K562 (cell line): ENCODE measurements at regions not wholly inside any gene's neighbourhood (a gene's known extent, or its start where the extent isn't known, plus 50 kb on each side); places are given as distances from the start of the nearest gene placed in this dataset.

Experiments used
- ATAC-seq: fragments of 200-7000 bp; cut with Tn5 transposase; 3 replicates; pipeline ENCODE4 v1.9.1; 2020; ENCODE audit warnings: moderate library complexity
- BruUV-seq: library from RNA; stranded (reverse); fragments of 400-500 nt; replicated peaks from 2 replicates; lab custom pipeline; 2021; lab: Mats Ljungman, UMichigan
- CTCF ChIA-PET: fragments of 300-600 bp; formaldehyde crosslinking; extraction: SDS; loops from one replicate; lab custom pipeline; 2021; ENCODE audit warnings: low intra/inter-chr PET ratio; lab: Yijun Ruan, JAX
- POLR2A ChIA-PET: fragments of 300-600, 350-650 bp; sonication (Branson Sonifier 250); formaldehyde crosslinking; extraction: SDS; loops from one replicate; lab custom pipeline; 2021; ENCODE audit warnings: antibody characterized with exemption, inconsistent platforms; lab: Yijun Ruan, JAX
- DNase-seq, 4 experiments: peaks; one replicate each; pipeline versions ENCODE4 v3.0.0 to v3.0.0-alpha.2; 2011 to 2018; ENCODE audit warnings: low spot score in 3 of 4, mixed read lengths in 3 of 4; ENCODE audit errors: extremely low read depth in 1 of 4
- FAIRE-seq: peaks from 2 replicates; lab custom pipeline; 2011; peaks lifted over from hg19 to GRCh38; lab: Jason Lieb, UNC
- H2AFZ ChIP-seq: 2 replicates; pipeline ENCODE4 v1.6.0; 2011; ENCODE audit warnings: low read depth, low read length, control low read depth, inconsistent platforms
- H3K27ac ChIP-seq: fragments of 200-600 bp; 3 replicates; pipeline ENCODE4 v1.8.0; 2011; ENCODE audit warnings: low read depth, mild to moderate bottlenecking, control low read depth, inconsistent platforms, low read length, moderate library complexity, mixed read lengths; ENCODE audit errors: extremely low read depth
- H3K27me3 ChIP-seq, 2 experiments: fragments of 300-600 bp in 1 of 2; 2 replicates in 1 of 2; 3 replicates in 1 of 2; pipeline versions ENCODE4 v1.6.0 to v1.8.0; 2011; ENCODE audit warnings: inconsistent platforms in 2 of 2, low read length in 2 of 2, mild to moderate bottlenecking in 1 of 2, mixed read lengths in 1 of 2, moderate library complexity in 1 of 2; ENCODE audit not compliant: control insufficient read depth in 2 of 2, insufficient read depth in 2 of 2
- H3K36me3 ChIP-seq: fragments of 300-600 bp; 3 replicates; pipeline ENCODE4 v1.8.0; 2011; ENCODE audit warnings: mild to moderate bottlenecking, low read length, inconsistent platforms; ENCODE audit not compliant: control insufficient read depth, insufficient read depth
- H3K4me1 ChIP-seq, 2 experiments: fragments of 200-600 bp in 1 of 2; replicated peaks in 1 of 2; 2 replicates in 1 of 2; 3 replicates in 1 of 2; pipeline versions ENCODE4 v1.5.1 to v1.8.0; 2011; ENCODE audit warnings: inconsistent platforms in 2 of 2, low read length in 2 of 2, mild to moderate bottlenecking in 1 of 2, mixed read lengths in 1 of 2, moderate library complexity in 1 of 2; ENCODE audit not compliant: control insufficient read depth in 2 of 2, insufficient read depth in 2 of 2
- H3K4me2 ChIP-seq: 2 replicates; pipeline ENCODE4 v1.6.1; 2011; ENCODE audit warnings: low read length, control low read depth, inconsistent platforms, mixed read lengths; ENCODE audit not compliant: insufficient read depth
- H3K4me3 ChIP-seq: fragments of 200-600 bp; sonication (generic), shearing (Covaris generic); 2 replicates; pipeline ENCODE4 v1.5.1; 2016; ENCODE audit warnings: control low read depth, inconsistent platforms
- H3K79me2 ChIP-seq: fragments of 200-600 bp; 3 replicates; pipeline ENCODE4 v1.8.0; 2011; ENCODE audit warnings: low read length, inconsistent platforms; ENCODE audit not compliant: control insufficient read depth, insufficient read depth
- H3K9ac ChIP-seq, 2 experiments: 2 replicates each; pipeline versions ENCODE4 v1.6.0 to v1.6.1; 2011; ENCODE audit warnings: low read depth in 2 of 2, low read length in 2 of 2, control low read depth in 1 of 2, inconsistent platforms in 1 of 2, mild to moderate bottlenecking in 1 of 2, mixed read lengths in 1 of 2; ENCODE audit not compliant: insufficient read depth in 1 of 2
- H3K9me1 ChIP-seq: one replicate; pipeline ENCODE4 v1.6.0; 2011; ENCODE audit warnings: inconsistent platforms, mild to moderate bottlenecking, low read length, moderate library complexity; ENCODE audit not compliant: control insufficient read depth, insufficient read depth
- H3K9me3 ChIP-seq: replicated peaks from 2 replicates; pipeline ENCODE4 v1.5.1; 2011; ENCODE audit warnings: low read depth, low read length, inconsistent platforms; ENCODE audit not compliant: control insufficient read depth, insufficient read depth
- H4K20me1 ChIP-seq: replicated peaks from 2 replicates; pipeline ENCODE4 v1.6.1; 2011; ENCODE audit warnings: low read length, inconsistent platforms, mixed read lengths; ENCODE audit not compliant: control insufficient read depth, insufficient read depth
- ELF4 ChIP-seq: fragments of 450-650 bp; formaldehyde crosslinking; IDR thresholded peaks from 2 replicates; pipeline ENCODE4 v1.4.0; 2022; ENCODE audit warnings: missing genetic modification characterization
- ELK3 ChIP-seq: fragments of 450-650 bp; formaldehyde crosslinking; IDR thresholded peaks from 2 replicates; pipeline ENCODE4 v1.4.0; 2020; ENCODE audit warnings: mild to moderate bottlenecking
- HNRNPL ChIP-seq: fragments of 200-400 bp; formaldehyde crosslinking; IDR thresholded peaks from 2 replicates; pipeline ENCODE4 v1.6.1; 2017; ENCODE audit warnings: low read depth, mild to moderate bottlenecking, low read length
- MYC ChIP-seq, 2 experiments: fragments of 250-450 bp in 1 of 2; sonication (Bioruptor Pico) in 1 of 2; IDR thresholded peaks; 2 replicates each; pipeline versions ENCODE4 v1.5.1 to v1.6.1; 2012 to 2021; ENCODE audit warnings: low read depth in 2 of 2, borderline replicate concordance in 1 of 2, improper control_type of control experiment in 1 of 2, low read length in 1 of 2, mild to moderate bottlenecking in 1 of 2, moderate library complexity in 1 of 2
- NFXL1 ChIP-seq: fragments of 450-650 bp; formaldehyde crosslinking; IDR thresholded peaks from 2 replicates; pipeline ENCODE4 v1.4.0; 2021; ENCODE audit warnings: mild to moderate bottlenecking
- SRSF3 ChIP-seq: fragments of 200-400 bp; formaldehyde crosslinking; IDR thresholded peaks from 2 replicates; pipeline ENCODE4 v1.6.1; 2016; ENCODE audit warnings: mild to moderate bottlenecking, low read length, moderate library complexity; ENCODE audit not compliant: insufficient read depth
- TCFL5 ChIP-seq: fragments of 250-450 bp; sonication (Bioruptor Pico); conservative IDR thresholded peaks from 2 replicates; pipeline ENCODE4 v1.6.1; 2021; ENCODE audit warnings: mild to moderate bottlenecking, moderate library complexity, matching md5 sums
- TFAP4 ChIP-seq: sonication (generic); formaldehyde crosslinking; IDR thresholded peaks from 2 replicates; pipeline ENCODE4 v1.8.0; 2022; ENCODE audit warnings: missing genetic modification reagents, mild to moderate bottlenecking, moderate library complexity, borderline replicate concordance
- ZNF445 ChIP-seq: fragments of 250-450 bp; sonication (Bioruptor Pico); IDR thresholded peaks from 2 replicates; pipeline ENCODE4 v1.4.0; 2020; ENCODE audit warnings: low read depth, mild to moderate bottlenecking, moderate library complexity
- ZNF512 ChIP-seq: IDR thresholded peaks from 2 replicates; pipeline ENCODE4 v1.6.1; 2016; ENCODE audit warnings: missing genetic modification characterization, missing compliant biosample characterization
- WGBS: fragments of 100-300 bp; shearing (Covaris generic); methylation state at CpG from one replicate; pipeline ENCODE4 v1.1.6; 2016; ENCODE audit warnings: low coverage, mixed read lengths; ENCODE audit not compliant: insufficient coverage; ENCODE audit errors: missing lambda C conversion rate; 5-methylcytosine and 5-hydroxymethylcytosine counted together
- in situ Hi-C: fragments of 300-500 bp; cut with MboI; formaldehyde crosslinking; loops from 4 replicates; pipeline ENCODE4 v1.15.0; 2018; ENCODE audit warnings: inconsistent platforms, mixed read lengths
- intact Hi-C: fragments of 100-400 bp; cut with micrococcal nuclease; formaldehyde crosslinking; loops from 2 replicates; pipeline ENCODE4 v1.14.2; 2022

GRCh38 chr13:31949486-31949885 lies 82.1 kb upstream of the FRY start (continued):
- TF ChIP-seq TFAP4, result no peak
- TF ChIP-seq HNRNPL, result no peak
- no peak for TF ChIP-seq TCFL5 (CRISPR knock-in tag)

GRCh38 chr13:31950111-31950815 lies 81.3 kb upstream of the FRY start:
- POLR2A ChIA-PET, result no interaction called here
- CTCF ChIA-PET, result no interaction called here
- in situ Hi-C loops (no loop called here), intact Hi-C loops (no loop called here)
- no peaks in the 10 kb centered on the region for H3K9me1 ChIP-seq
- H3K4me2 ChIP-seq, result no peak overlapping the region
- no peaks in the 10 kb centered on the region for H4K20me1 ChIP-seq
- H3K9me3 ChIP-seq, result no peaks in the 10 kb centered on the region
- H3K79me2 ChIP-seq, result no peaks in the 10 kb centered on the region
- H3K4me3 ChIP-seq, result no peak overlapping the region
- no peak for DNase-seq
- ATAC-seq, result no peak
- H3K9ac ChIP-seq, result no peak overlapping the region
- no peak overlapping the region for H3K27ac ChIP-seq
- H3K27me3 ChIP-seq, result peaks cover 0 to 5% of the 10 kb centered on the region in 2 experiments; a peak in 1 of 5 replicates
- TF ChIP-seq ELF4 (CRISPR knock-in tag) (no peak), ZNF445 (no peak), MYC (IDR thresholded peaks at IDR 0.05; ENCODE audit: low read depth, low read length) (no peak), MYC (CRISPR knock-in tag; IDR thresholded peaks at IDR 0.05; ENCODE audit: borderline replicate concordance, low read depth) (no peak), SRSF3 (no peak), NFXL1 (no peak), ZNF512 (tag) (no peak), ELK3 (no peak)
- FAIRE-seq, result no peak
- H2AFZ ChIP-seq, result no peak overlapping the region
- WGBS, result 7% methylated on average over 2 of the region's 2 CpGs
- no peaks in the 10 kb centered on the region for H3K36me3 ChIP-seq
- H3K4me1 ChIP-seq, result peaks cover 0 to 7% of the 10 kb centered on the region in 2 experiments; a peak in 3 of 5 replicates
- no TSS peak for BruUV-seq
